Pancreas (tissue), 10 donors: ENCODE measurements at regions not wholly inside any gene's neighbourhood (a gene's known extent, or its start where the extent isn't known, plus 50 kb on each side); places are given as distances from the start of the nearest gene placed in this dataset.
"Not testable (repeated sequence)": the region's sequence is repeated elsewhere in the genome, so short reads cannot be mapped to it uniquely, and the experiment has no call there.

Experiments
- ATAC-seq, 4 donors: fragments of 200-7000 bp; cut with Tn5 transposase; one replicate each; pipeline versions ENCODE4 v1.8.0 to v1.9.1; 2020; ENCODE audit warnings: mild to moderate bottlenecking in 4 of 4, moderate library complexity in 4 of 4
- DNase-seq, 6 donors: peaks; one replicate each; pipeline ENCODE4 v3.0.0-alpha.2; 2020
- FAIRE-seq: peaks from 2 replicates; lab custom pipeline; 2012; peaks lifted over from hg19 to GRCh38; lab: Jason Lieb, UNC
- H3K27ac ChIP-seq, 4 donors: fragments of 200-600 bp; sonication (generic); 1 replicate in 3 of 4; 2 replicates in 1 of 4; pipeline versions ENCODE4 v1.5.0 to v1.8.0; 2020
- H3K27me3 ChIP-seq, 4 donors: fragments of 200-600 bp; one replicate each; pipeline ENCODE4 v1.8.0; 2021
- H3K36me3 ChIP-seq, 3 donors: fragments of 200-600 bp; sonication (generic) in 1 of 3; one replicate each; pipeline versions ENCODE4 v1.5.0 to v1.8.0; 2020 to 2021
- H3K4me1 ChIP-seq, 3 donors: fragments of 200-600 bp; one replicate each; pipeline ENCODE4 v1.8.0; 2021
- H3K4me3 ChIP-seq, 4 donors: fragments of 200-600 bp; sonication (generic) in 2 of 4; one replicate each; pipeline versions ENCODE4 v1.5.0 to v1.8.0; 2020 to 2021
- H3K9me3 ChIP-seq, 4 donors: fragments of 200-600 bp; one replicate each; pipeline ENCODE4 v1.8.0; 2021
- WGBS, 2 donors: extraction: QIAGEN DNeasy Blood & Tissue Kit; methylation state at CpG; one replicate each; pipeline ENCODE4 v1.1.7; 2013; 5-methylcytosine and 5-hydroxymethylcytosine counted together
- intact Hi-C, 3 donors: fragments of 100-400 bp; cut with DNase I; formaldehyde crosslinking; loops; one replicate each; pipeline versions ENCODE4 v1.11.1 to v1.14.2; 2022
- donor health status: healthy with polysubstance abuse.
- donor health status: DM: no; HTN: no; CAD: no; lungs with moderate emphysema.
- donor health status: DM: no; HTN: no; CAD: no.
- donor health status: control.
- donor health status: control.
- donor health status: Bipolar disorder and iron deficiency.
- donor health status: DM: yes; HTN: yes; CAD: no.
- donor health status: DM: no; HTN: no; CAD: no.
- donor health status: DM: no; HTN: no; CAD: no.
- donor health status: DM: yes; HTN: yes; CAD: no.

- FAIRE-seq, intact Hi-C loops: not testable (repeated sequence)
- peak; percentile 83 to 90 (median 88) for DNase-seq
Observed at GRCh38 chr17:30731210-30732132, 93.0 kb downstream of the CRLF3 start.

GRCh38 chr17:30730837-30731209 lies 93.7 kb downstream of the CRLF3 start:
- intact Hi-C loops, H3K27me3 ChIP-seq, H3K9me3 ChIP-seq, FAIRE-seq, H3K36me3 ChIP-seq: not testable (repeated sequence)
- H3K4me1 ChIP-seq = peaks cover 0 to 13% (median 0%) of the 10 kb centered on the region in 3 donors
- DNase-seq = peak in 2 of 6 donors; percentile 27 to 33
- H3K4me3 ChIP-seq = peak overlapping the region in 2 of 4 donors; percentile 72 to 83
- peak in 1 of 4 donors; percentile 1 for ATAC-seq
- 30 to 34% methylated on average over 17 of the region's 17 CpGs for WGBS, 2 donors
- peak overlapping the region in 2 of 4 donors; percentile 0 to 8 for H3K27ac ChIP-seq

More at GRCh38 chr17:30731210-30732132, 93.0 kb downstream of the CRLF3 start:
- not testable (repeated sequence) for H3K9me3 ChIP-seq, H3K27me3 ChIP-seq, H3K36me3 ChIP-seq
- peaks cover 0 to 13% (median 0%) of the 10 kb centered on the region in 3 donors for H3K4me1 ChIP-seq
- ATAC-seq = peak; percentile 97 to 100 (median 99)
- 0 to 1% methylated on average over 56 to 86 of the region's 87 CpGs for WGBS, 2 donors
- peak overlapping the region; percentile 68 to 83 (median 70) for H3K4me3 ChIP-seq
- peak overlapping the region; percentile 39 to 75 (median 58) for H3K27ac ChIP-seq

- WGBS, 2 donors = 94 to 98% methylated on average over 8 of the region's 8 CpGs
- H3K36me3 ChIP-seq, ATAC-seq, H3K9me3 ChIP-seq, intact Hi-C loops, H3K27me3 ChIP-seq, FAIRE-seq, H3K27ac ChIP-seq, H3K4me3 ChIP-seq: not testable (repeated sequence)
- H3K4me1 ChIP-seq = peaks cover 0 to 13% (median 0%) of the 10 kb centered on the region in 3 donors
- peak in 2 of 6 donors; percentile 20 to 29 for DNase-seq
Observed at GRCh38 chr17:30730171-30730836, 94.2 kb downstream of the CRLF3 start.

GRCh38 chr17:30729471-30730170 lies 94.9 kb downstream of the CRLF3 start:
- H3K27ac ChIP-seq, FAIRE-seq, intact Hi-C loops, H3K9me3 ChIP-seq, H3K4me3 ChIP-seq, H3K36me3 ChIP-seq, H3K27me3 ChIP-seq, ATAC-seq: not testable (repeated sequence)
- peak in 3 of 6 donors; percentile 8 to 33 (median 11) for DNase-seq
- 88 to 92% methylated on average over 14 of the region's 14 CpGs for WGBS, 2 donors
- H3K4me1 ChIP-seq = peaks cover 0 to 13% (median 0%) of the 10 kb centered on the region in 3 donors

- H3K27me3 ChIP-seq, H3K4me1 ChIP-seq, FAIRE-seq, H3K27ac ChIP-seq, H3K9me3 ChIP-seq, H3K36me3 ChIP-seq, ATAC-seq, intact Hi-C loops, H3K4me3 ChIP-seq: not testable (repeated sequence)
- DNase-seq = peak in 3 of 6 donors; percentile 8 to 26 (median 15)
- WGBS, 2 donors = 89 to 92% methylated on average over 8 of the region's 8 CpGs
Observed at GRCh38 chr17:30727517-30727916, 97.0 kb downstream of the CRLF3 start.

GRCh38 chr17:30726734-30727133 lies 97.8 kb downstream of the CRLF3 start:
- H3K27me3 ChIP-seq, H3K4me3 ChIP-seq, FAIRE-seq, H3K27ac ChIP-seq, H3K4me1 ChIP-seq, H3K9me3 ChIP-seq, ATAC-seq, intact Hi-C loops, H3K36me3 ChIP-seq: not testable (repeated sequence)
- peak in 3 of 6 donors; percentile 4 to 35 (median 13) for DNase-seq
- 94 to 95% methylated on average over 12 of the region's 12 CpGs for WGBS, 2 donors

- H3K27me3 ChIP-seq, H3K27ac ChIP-seq, H3K4me1 ChIP-seq, ATAC-seq, H3K36me3 ChIP-seq, FAIRE-seq, intact Hi-C loops, H3K9me3 ChIP-seq, H3K4me3 ChIP-seq: not testable (repeated sequence)
- WGBS, 2 donors = 97 to 98% methylated on average over 9 of the region's 9 CpGs
- peak in 2 of 6 donors; percentile 1 to 4 for DNase-seq
Observed at GRCh38 chr17:30726310-30726709, 98.2 kb downstream of the CRLF3 start.

GRCh38 chr17:30724034-30724650 lies 100.3 kb downstream of the CRLF3 start:
- DNase-seq = peak in 2 of 6 donors; percentile 18 to 41
- H3K27ac ChIP-seq, intact Hi-C loops, H3K27me3 ChIP-seq, H3K4me1 ChIP-seq, H3K4me3 ChIP-seq, H3K36me3 ChIP-seq, H3K9me3 ChIP-seq, FAIRE-seq: not testable (repeated sequence)
- ATAC-seq = peak in 1 of 4 donors; percentile 17
- WGBS, 2 donors = 90 to 93% methylated on average over 11 of the region's 11 CpGs

- peak in 4 of 6 donors; percentile 1 to 35 (median 14) for DNase-seq
- 93 to 94% methylated on average over 12 of the region's 12 CpGs for WGBS, 2 donors
- H3K4me1 ChIP-seq, H3K27ac ChIP-seq, intact Hi-C loops, H3K4me3 ChIP-seq, H3K27me3 ChIP-seq, ATAC-seq, FAIRE-seq, H3K9me3 ChIP-seq, H3K36me3 ChIP-seq: not testable (repeated sequence)
Observed at GRCh38 chr17:30722114-30722780, 102.2 kb downstream of the CRLF3 start.

GRCh38 chr17:30720971-30721370 lies 103.5 kb downstream of the CRLF3 start:
- H3K27me3 ChIP-seq, H3K27ac ChIP-seq, intact Hi-C loops, H3K36me3 ChIP-seq, ATAC-seq, H3K4me1 ChIP-seq, H3K9me3 ChIP-seq, H3K4me3 ChIP-seq, FAIRE-seq: not testable (repeated sequence)
- WGBS, 2 donors = 76 to 86% methylated on average over 5 of the region's 5 CpGs
- DNase-seq = peak in 4 of 6 donors; percentile 2 to 17 (median 6)
